ENCODE measurements at regions not wholly inside any gene's neighbourhood (a gene's known extent, or its start where the extent isn't known, plus 50 kb on each side); places are given as distances from the start of the nearest gene placed in this dataset.

DNA sequence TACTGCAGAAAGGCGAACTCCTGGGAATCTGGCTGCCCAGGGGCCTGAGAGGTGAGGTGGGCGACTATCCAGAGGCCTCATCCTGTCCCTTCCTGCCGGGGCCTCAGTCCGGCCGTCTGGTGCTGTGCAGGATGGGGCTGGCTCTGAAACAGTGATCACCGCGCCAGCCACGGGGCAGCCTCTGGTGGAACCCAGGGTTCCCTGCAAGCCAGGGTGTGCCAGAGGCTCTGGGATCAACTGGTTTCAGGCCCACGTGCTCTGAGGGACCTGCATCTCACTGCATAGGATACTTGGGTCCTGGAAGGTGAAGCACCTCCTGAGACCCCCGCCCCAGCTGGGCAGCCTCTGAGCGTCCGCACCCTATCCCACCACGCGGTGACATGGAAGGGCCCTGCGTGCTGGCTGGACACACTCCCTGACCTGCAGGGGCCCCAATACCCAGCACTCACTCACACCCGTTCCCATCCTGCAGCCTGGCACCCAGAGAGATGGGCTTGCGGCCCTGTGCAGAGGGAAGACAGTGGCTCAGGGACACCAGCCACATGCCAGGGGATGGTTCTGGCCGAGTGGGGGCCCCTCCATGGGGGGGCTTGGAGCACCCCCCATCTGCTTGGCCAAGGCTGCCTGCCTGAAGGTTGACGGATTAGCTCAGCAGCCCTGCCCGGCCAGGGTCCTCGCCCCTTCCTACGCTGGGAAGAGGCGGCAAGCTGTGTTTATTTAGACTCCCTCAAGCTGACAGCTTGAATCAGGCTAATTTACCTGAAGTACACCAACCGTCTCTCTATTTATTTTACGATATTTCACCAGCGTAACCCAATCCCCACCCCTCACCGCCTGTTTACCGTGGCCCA, 64.3 kb upstream of the TTC34 start:
- ATAC-seq: peak; percentile 15 to 17; a peak in 2 of 6 replicates
- 41% methylated on average over 10 of the region's 28 CpGs for WGBS (ENCODE audit: missing lambda C conversion rate)
- no peaks in the 10 kb centered on the region for H3K9me3 ChIP-seq

DNA sequence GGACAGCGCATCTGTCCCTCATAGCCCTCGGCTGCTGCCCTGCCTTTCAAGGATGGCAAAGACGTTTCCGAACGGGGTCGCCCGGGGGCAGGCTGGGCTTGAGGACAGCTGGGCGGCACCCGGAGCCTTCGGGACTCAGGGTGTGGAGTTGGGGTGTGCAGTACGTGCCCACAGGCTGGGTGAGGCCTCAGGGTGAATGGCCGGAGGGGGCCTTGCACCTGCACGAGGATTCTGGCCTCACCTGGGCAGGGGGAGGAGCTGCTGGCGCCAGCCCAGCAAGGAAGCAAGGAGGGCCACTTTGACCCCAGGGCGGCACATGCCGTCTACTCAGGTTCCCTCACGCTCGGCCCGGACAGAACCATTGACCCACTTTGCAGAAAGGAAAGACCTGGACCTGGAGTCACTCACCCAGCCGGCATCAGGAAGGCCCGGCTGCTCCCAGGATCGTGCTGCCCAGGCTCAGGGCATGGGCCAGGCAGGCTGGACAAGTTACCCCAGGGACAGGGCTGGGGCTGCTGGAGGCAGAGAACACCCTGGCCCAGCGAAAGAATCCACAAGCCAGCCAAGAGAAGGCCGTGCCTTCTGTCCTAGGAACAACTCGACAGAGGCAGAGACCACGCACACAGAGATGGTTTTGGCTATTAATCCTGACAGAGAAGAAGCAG, 65.1 kb upstream of the TTC34 start:
- TF ChIP-seq ZC3H11A (IDR thresholded peaks at IDR 0.05) (no peak), NPAS2 (CRISPR knock-in tag; IDR thresholded peaks at IDR 0.05; ENCODE audit: borderline replicate concordance) (no peak), TP53 (CRISPR knock-in tag; IDR thresholded peaks at IDR 0.05) (no peak), HDAC2 (IDR thresholded peaks at IDR 0.05) (no peak), FOSB (CRISPR knock-in tag; IDR thresholded peaks at IDR 0.05) (no peak), CHD4 (IDR thresholded peaks at IDR 0.05; ENCODE audit: borderline replicate concordance) (no peak), ELK1 (IDR thresholded peaks at IDR 0.05; ENCODE audit: low read depth, low read length) (no peak), KDM1A (IDR thresholded peaks at IDR 0.05; ENCODE audit: low read depth) (no peak), MAZ (IDR thresholded peaks at IDR 0.05; ENCODE audit: borderline replicate concordance, low read depth, low read length) (no peak), HOXB5 (CRISPR knock-in tag; IDR thresholded peaks at IDR 0.05) (no peak), PHF8 (IDR thresholded peaks at IDR 0.05; ENCODE audit: borderline replicate concordance, low read depth) (no peak), CEBPB (IDR thresholded peaks at IDR 0.05) (no peak), EHMT2 (IDR thresholded peaks at IDR 0.05; ENCODE audit: low read depth) (no peak), ZFP36 (IDR thresholded peaks at IDR 0.05; ENCODE audit: borderline replicate concordance, partially characterized antibody) (no peak), RCOR1 (IDR thresholded peaks at IDR 0.05; ENCODE audit: low read depth, low read length) (no peak), NFE2L2 (conservative IDR thresholded peaks at IDR 0.05; ENCODE audit: low read length) (no peak)
- TF ChIP-seq, protein P1, sequence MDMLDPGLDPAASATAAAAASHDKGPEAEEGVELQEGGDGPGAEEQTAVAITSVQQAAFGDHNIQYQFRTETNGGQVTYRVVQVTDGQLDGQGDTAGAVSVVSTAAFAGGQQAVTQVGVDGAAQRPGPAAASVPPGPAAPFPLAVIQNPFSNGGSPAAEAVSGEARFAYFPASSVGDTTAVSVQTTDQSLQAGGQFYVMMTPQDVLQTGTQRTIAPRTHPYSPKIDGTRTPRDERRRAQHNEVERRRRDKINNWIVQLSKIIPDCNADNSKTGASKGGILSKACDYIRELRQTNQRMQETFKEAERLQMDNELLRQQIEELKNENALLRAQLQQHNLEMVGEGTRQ (IDR thresholded peaks at IDR 0.05): no peak
- Histone ChIP-seq H3K27ac (no peak overlapping the region), H3K4me2 (no peak overlapping the region), H3K4me1 (no peaks in the 10 kb centered on the region), H3K9me3 (peaks cover 4% of the 10 kb centered on the region; the same call in 2 of the 3 replicates), H3K4me3 (no peak overlapping the region)
- CTCF ChIA-PET: interaction anchor here (0.5 to 1.0 kb wide), 2 partner anchors 54 to 108 kb away, joined by 3 read pairs; no protein-coding TSS in a partner anchor
- 24% methylated on average over 6 of the region's 26 CpGs for WGBS (ENCODE audit: missing lambda C conversion rate)
- ATAC-seq (no peak; a peak in 2 of 6 replicates), FAIRE-seq (no peak), DNase-seq (ENCODE audit: low read depth in 1 of 2, low spot score in 1 of 2) (no peak)
- POLR2A ChIA-PET: no interaction called here

More for the DNA sequence above, 64.3 kb upstream of the TTC34 start:
- Histone ChIP-seq H3K27ac (no peak overlapping the region), H3K4me1 (no peaks in the 10 kb centered on the region), H3K4me2 (no peak overlapping the region), H3K4me3 (no peak overlapping the region)
- TF ChIP-seq POLR2A (IDR thresholded peaks at IDR 0.05; ENCODE audit: low read length) (no peak), KDM5A (IDR thresholded peaks at IDR 0.05) (no peak), CBX2 (IDR thresholded peaks at IDR 0.05; ENCODE audit: borderline replicate concordance, low read depth) (no peak), RAD21 (conservative IDR thresholded peaks at IDR 0.05 in 1 of 2, IDR thresholded peaks at IDR 0.05 in 1 of 2) (no peak), EHF (CRISPR knock-in tag; IDR thresholded peaks at IDR 0.05) (no peak), FOSL2 (IDR thresholded peaks at IDR 0.05) (no peak), FOSL2 (CRISPR knock-in tag; IDR thresholded peaks at IDR 0.05) (no peak), FOXS1 (CRISPR knock-in tag; IDR thresholded peaks at IDR 0.05) (no peak), GATA3 (IDR thresholded peaks at IDR 0.05; ENCODE audit: borderline replicate concordance) (no peak), ZFP36 (IDR thresholded peaks at IDR 0.05; ENCODE audit: borderline replicate concordance, partially characterized antibody) (no peak), ELK1 (IDR thresholded peaks at IDR 0.05; ENCODE audit: low read depth, low read length) (no peak), HOXA7 (CRISPR knock-in tag; IDR thresholded peaks at IDR 0.05) (no peak), RARB (CRISPR knock-in tag; IDR thresholded peaks at IDR 0.05) (no peak), PHF8 (IDR thresholded peaks at IDR 0.05; ENCODE audit: borderline replicate concordance, low read depth) (no peak), HEYL (CRISPR knock-in tag; IDR thresholded peaks at IDR 0.05) (no peak)
- ChIA-PET CTCF (interaction anchor here (0.5 to 1.0 kb wide), 2 partner anchors 10 to 54 kb away, joined by 3 read pairs; no protein-coding TSS in a partner anchor), POLR2A (no interaction called here)
- no peak for DNase-seq (ENCODE audit: low read depth in 1 of 2, low spot score in 1 of 2)
- no peak for FAIRE-seq

Measured in A549 (cell line).